SK-N-SH treated with all-trans-retinoic acid at 6 μM for 48 hours (cell line): ENCODE measurements at regions not wholly inside any gene's neighbourhood (a gene's known extent, or its start where the extent isn't known, plus 50 kb on each side); places are given as distances from the start of the nearest gene placed in this dataset.

Experiments used
- ARNTL ChIP-seq: fragments of 450-650 bp; formaldehyde crosslinking; IDR thresholded peaks from 2 replicates; pipeline ENCODE4 v1.5.0; 2020; ENCODE audit warnings: low read depth, mild to moderate bottlenecking, moderate library complexity, borderline replicate concordance
- ESRRG ChIP-seq: fragments of 250-450 bp; sonication (Bioruptor Pico); IDR thresholded peaks from 2 replicates; pipeline ENCODE4 v1.6.1; 2021; ENCODE audit warnings: mild to moderate bottlenecking
- GLIS3 ChIP-seq: fragments of 250-450 bp; sonication (Bioruptor Pico); IDR thresholded peaks from 2 replicates; pipeline ENCODE4 v1.5.0; 2020; ENCODE audit warnings: mild to moderate bottlenecking, moderate library complexity
- OSR1 ChIP-seq: fragments of 250-450 bp; sonication (Bioruptor Pico); IDR thresholded peaks from 2 replicates; pipeline ENCODE4 v1.8.0; 2022; ENCODE audit warnings: moderate library complexity, mild to moderate bottlenecking, inconsistent platforms
- PPARA ChIP-seq: fragments of 250-450 bp; sonication (Bioruptor Pico); IDR thresholded peaks from 2 replicates; pipeline ENCODE4 v1.5.0; 2020; ENCODE audit warnings: mild to moderate bottlenecking, borderline replicate concordance
- RARB ChIP-seq: fragments of 250-450 bp; sonication (Bioruptor Pico); IDR thresholded peaks from 2 replicates; pipeline ENCODE4 v1.8.0; 2021; ENCODE audit warnings: mild to moderate bottlenecking, moderate library complexity
- TCF4 ChIP-seq: fragments of 250-450 bp; sonication (Bioruptor Pico); IDR thresholded peaks from 2 replicates; pipeline ENCODE4 v1.8.0; 2021; ENCODE audit warnings: mild to moderate bottlenecking, moderate library complexity, borderline replicate concordance
- TOX ChIP-seq: fragments of 250-450 bp; sonication (Bioruptor Pico); IDR thresholded peaks from 2 replicates; pipeline ENCODE4 v1.8.0; 2021; ENCODE audit warnings: mild to moderate bottlenecking, moderate library complexity, borderline replicate concordance
- ZFP3 ChIP-seq: fragments of 250-450 bp; sonication (Bioruptor Pico); IDR thresholded peaks from 2 replicates; pipeline ENCODE4 v1.5.0; 2020; ENCODE audit warnings: mild to moderate bottlenecking, moderate library complexity
- ZFP30 ChIP-seq: fragments of 450-650 bp; formaldehyde crosslinking; IDR thresholded peaks from 2 replicates; pipeline ENCODE4 v1.5.0; 2022; ENCODE audit warnings: mild to moderate bottlenecking, moderate library complexity
- ZNF565 ChIP-seq: fragments of 450-650 bp; formaldehyde crosslinking; conservative IDR thresholded peaks from 2 replicates; pipeline ENCODE4 v1.5.0; 2020; ENCODE audit warnings: low read depth, mild to moderate bottlenecking, moderate library complexity
- ZNF70 ChIP-seq: fragments of 450-650 bp; formaldehyde crosslinking; IDR thresholded peaks from 2 replicates; pipeline ENCODE4 v1.5.0; 2020; ENCODE audit warnings: mild to moderate bottlenecking, moderate library complexity
- TF ChIP-seq, protein P1 (sequence below): fragments of 250-450 bp; sonication (Bioruptor Pico); IDR thresholded peaks from 2 replicates; pipeline ENCODE4 v1.8.0; 2020; ENCODE audit warnings: mild to moderate bottlenecking, moderate library complexity, borderline replicate concordance
- TF ChIP-seq, protein P2 (sequence below): fragments of 250-450 bp; sonication (Bioruptor Pico); IDR thresholded peaks from 2 replicates; pipeline ENCODE4 v1.5.1; 2020; ENCODE audit warnings: low read depth, mild to moderate bottlenecking, moderate library complexity

DNA sequence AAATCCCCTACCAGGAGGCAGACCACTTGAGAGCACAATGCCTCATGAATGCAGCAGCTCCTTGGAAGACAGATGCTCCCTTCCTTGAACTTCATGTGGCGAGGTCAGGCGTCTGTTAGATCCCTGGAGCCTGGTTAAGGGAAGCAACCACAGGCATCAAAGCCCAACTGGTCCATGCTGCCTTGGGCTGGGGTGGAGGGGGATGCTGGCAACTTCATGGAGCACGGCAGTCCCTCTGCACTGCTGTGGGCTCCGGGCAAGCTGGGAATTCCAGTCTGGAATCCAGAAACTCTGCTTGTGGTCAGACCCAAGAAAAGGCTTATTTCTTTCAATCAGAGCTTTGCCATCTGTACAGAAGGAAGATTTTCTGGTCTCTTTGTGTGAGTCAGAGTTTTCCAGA, 130.4 kb downstream of the PFKFB3 start:
- TF ChIP-seq, protein P1, sequence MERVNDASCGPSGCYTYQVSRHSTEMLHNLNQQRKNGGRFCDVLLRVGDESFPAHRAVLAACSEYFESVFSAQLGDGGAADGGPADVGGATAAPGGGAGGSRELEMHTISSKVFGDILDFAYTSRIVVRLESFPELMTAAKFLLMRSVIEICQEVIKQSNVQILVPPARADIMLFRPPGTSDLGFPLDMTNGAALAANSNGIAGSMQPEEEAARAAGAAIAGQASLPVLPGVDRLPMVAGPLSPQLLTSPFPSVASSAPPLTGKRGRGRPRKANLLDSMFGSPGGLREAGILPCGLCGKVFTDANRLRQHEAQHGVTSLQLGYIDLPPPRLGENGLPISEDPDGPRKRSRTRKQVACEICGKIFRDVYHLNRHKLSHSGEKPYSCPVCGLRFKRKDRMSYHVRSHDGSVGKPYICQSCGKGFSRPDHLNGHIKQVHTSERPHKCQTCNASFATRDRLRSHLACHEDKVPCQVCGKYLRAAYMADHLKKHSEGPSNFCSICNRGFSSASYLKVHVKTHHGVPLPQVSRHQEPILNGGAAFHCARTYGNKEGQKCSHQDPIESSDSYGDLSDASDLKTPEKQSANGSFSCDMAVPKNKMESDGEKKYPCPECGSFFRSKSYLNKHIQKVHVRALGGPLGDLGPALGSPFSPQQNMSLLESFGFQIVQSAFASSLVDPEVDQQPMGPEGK: no peak
- TF ChIP-seq ARNTL (no peak), RARB (CRISPR knock-in tag) (no peak), ZFP30 (CRISPR knock-in tag) (no peak), TOX (CRISPR knock-in tag) (no peak), GLIS3 (CRISPR knock-in tag) (no peak), ZNF565 (CRISPR knock-in tag) (no peak), TCF4 (CRISPR knock-in tag) (no peak), OSR1 (CRISPR knock-in tag) (no peak), ZNF70 (CRISPR knock-in tag) (no peak), ESRRG (CRISPR knock-in tag) (no peak), PPARA (CRISPR knock-in tag) (no peak), ZFP3 (CRISPR knock-in tag) (no peak)
- TF ChIP-seq, protein P2, sequence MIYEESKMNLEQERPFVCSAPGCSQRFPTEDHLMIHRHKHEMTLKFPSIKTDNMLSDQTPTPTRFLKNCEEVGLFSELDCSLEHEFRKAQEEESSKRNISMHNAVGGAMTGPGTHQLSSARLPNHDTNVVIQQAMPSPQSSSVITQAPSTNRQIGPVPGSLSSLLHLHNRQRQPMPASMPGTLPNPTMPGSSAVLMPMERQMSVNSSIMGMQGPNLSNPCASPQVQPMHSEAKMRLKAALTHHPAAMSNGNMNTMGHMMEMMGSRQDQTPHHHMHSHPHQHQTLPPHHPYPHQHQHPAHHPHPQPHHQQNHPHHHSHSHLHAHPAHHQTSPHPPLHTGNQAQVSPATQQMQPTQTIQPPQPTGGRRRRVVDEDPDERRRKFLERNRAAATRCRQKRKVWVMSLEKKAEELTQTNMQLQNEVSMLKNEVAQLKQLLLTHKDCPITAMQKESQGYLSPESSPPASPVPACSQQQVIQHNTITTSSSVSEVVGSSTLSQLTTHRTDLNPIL (CRISPR knock-in tag): no peak
